IMR-90 (cell line): ENCODE measurements at regions not wholly inside any gene's neighbourhood (a gene's known extent, or its start where the extent isn't known, plus 50 kb on each side); places are given as distances from the start of the nearest gene placed in this dataset.

Source experiments
- ATAC-seq: fragments of 200-7000 bp; cut with Tn5 transposase; 2 replicates; pipeline ENCODE4 v1.9.1; 2020; ENCODE audit warnings: low read depth, mild to moderate bottlenecking, moderate library complexity
- BruUV-seq: library from RNA; stranded (reverse); fragments of 400-500 nt; replicated peaks from 2 replicates; lab custom pipeline; 2021; lab: Mats Ljungman, UMichigan
- CTCF ChIA-PET: fragments of 300-600 bp; formaldehyde crosslinking; extraction: SDS; loops from one replicate; lab custom pipeline; 2021; ENCODE audit warnings: antibody characterized with exemption; lab: Yijun Ruan, JAX
- POLR2A ChIA-PET: fragments of 300-600 bp; sonication (Branson Sonifier 250); formaldehyde crosslinking; loops from one replicate; lab custom pipeline; 2022; ENCODE audit warnings: antibody characterized with exemption; ENCODE audit not compliant: unreplicated experiment; lab: Charles Lee
- DNase-seq: peaks from one replicate; pipeline ENCODE4 v3.0.0; 2013
- H2AFZ ChIP-seq: replicated peaks from 2 replicates; pipeline ENCODE3; 2013; ENCODE audit warnings: low read length, mild to moderate bottlenecking; ENCODE audit not compliant: poor library complexity
- H2AK5ac ChIP-seq: 2 replicates; pipeline ENCODE4 v1.6.1; 2013; ENCODE audit warnings: low read depth, low read length, inconsistent platforms
- H2AK9ac ChIP-seq: replicated peaks from 2 replicates; pipeline ENCODE3; 2013; ENCODE audit warnings: mild to moderate bottlenecking, low read depth, low read length, moderate library complexity; ENCODE audit not compliant: poor library complexity
- H2BK120ac ChIP-seq: 2 replicates; pipeline ENCODE4 v1.6.1; 2013; ENCODE audit warnings: low read depth, low read length, inconsistent platforms
- H2BK15ac ChIP-seq: 3 replicates; pipeline ENCODE4 v1.6.1; 2013; ENCODE audit warnings: low read depth, low read length, inconsistent platforms
- H2BK20ac ChIP-seq: 2 replicates; pipeline ENCODE4 v1.6.1; 2013; ENCODE audit warnings: low read depth, mild to moderate bottlenecking, inconsistent platforms, low read length, moderate library complexity
- H2BK5ac ChIP-seq: 2 replicates; pipeline ENCODE4 v1.6.1; 2013; ENCODE audit warnings: mild to moderate bottlenecking, low read depth, low read length, inconsistent platforms; ENCODE audit not compliant: poor library complexity, severe bottlenecking
- H3K14ac ChIP-seq: replicated peaks from 2 replicates; pipeline ENCODE4 v1.6.1; 2013; ENCODE audit warnings: low read depth, low read length, inconsistent platforms
- H3K18ac ChIP-seq: 2 replicates; pipeline ENCODE4 v1.6.1; 2013; ENCODE audit warnings: low read depth, low read length, control low read depth
- H3K23ac ChIP-seq: 2 replicates; pipeline ENCODE4 v1.6.1; 2013; ENCODE audit warnings: low read depth, low read length, inconsistent platforms
- H3K27ac ChIP-seq: 2 replicates; pipeline ENCODE4 v1.5.1; 2013; ENCODE audit warnings: mild to moderate bottlenecking, control low read depth, low read length; ENCODE audit not compliant: insufficient read depth
- H3K27me3 ChIP-seq: 2 replicates; pipeline ENCODE4 v1.6.1; 2013; ENCODE audit warnings: low read length; ENCODE audit not compliant: control insufficient read depth, insufficient read depth
- H3K36me3 ChIP-seq: 2 replicates; pipeline ENCODE4 v1.6.1; 2013; ENCODE audit warnings: low read length, mixed read lengths; ENCODE audit not compliant: control insufficient read depth, insufficient read depth
- H3K4ac ChIP-seq: 2 replicates; pipeline ENCODE4 v1.6.1; 2013; ENCODE audit warnings: low read depth, low read length, inconsistent platforms
- H3K4me1 ChIP-seq: 2 replicates; pipeline ENCODE4 v1.6.1; 2013; ENCODE audit warnings: low read length, mixed read lengths; ENCODE audit not compliant: control insufficient read depth, insufficient read depth
- H3K4me2 ChIP-seq: 2 replicates; pipeline ENCODE4 v1.6.1; 2013; ENCODE audit warnings: low read depth, mild to moderate bottlenecking, control low read depth, low read length, moderate library complexity
- H3K4me3 ChIP-seq: 2 replicates; pipeline ENCODE4 v1.5.1; 2013; ENCODE audit warnings: low read depth, mild to moderate bottlenecking, control low read depth, low read length, moderate library complexity; ENCODE audit not compliant: insufficient read depth
- H3K56ac ChIP-seq: 2 replicates; pipeline ENCODE4 v1.6.1; 2013; ENCODE audit warnings: low read length, inconsistent platforms; ENCODE audit not compliant: insufficient read depth; ENCODE audit errors: extremely low read depth
- H3K79me1 ChIP-seq, 2 experiments: 2 replicates each; pipeline ENCODE4 v1.6.1; 2013; ENCODE audit warnings: low read length in 2 of 2, inconsistent platforms in 1 of 2, low read depth in 1 of 2
- H3K9ac ChIP-seq: 2 replicates; pipeline ENCODE4 v1.6.1; 2013; ENCODE audit warnings: low read depth, low read length, control low read depth
- H3K9me1 ChIP-seq: 2 replicates; pipeline ENCODE4 v1.6.1; 2013; ENCODE audit warnings: low read length, inconsistent platforms; ENCODE audit not compliant: insufficient read depth
- H3K9me3 ChIP-seq: 2 replicates; pipeline ENCODE4 v1.6.1; 2013; ENCODE audit warnings: low read length; ENCODE audit not compliant: control insufficient read depth, insufficient read depth
- H4K20me1 ChIP-seq: 2 replicates; pipeline ENCODE4 v1.6.1; 2013; ENCODE audit warnings: low read length, inconsistent platforms; ENCODE audit not compliant: insufficient read depth
- H4K5ac ChIP-seq: 2 replicates; pipeline ENCODE4 v1.6.1; 2013; ENCODE audit warnings: mild to moderate bottlenecking, low read depth, low read length, control low read depth
- H4K8ac ChIP-seq, 2 experiments: 2 replicates each; pipeline ENCODE4 v1.6.1; 2013; ENCODE audit warnings: low read depth in 2 of 2, low read length in 2 of 2, control low read depth in 1 of 2, inconsistent platforms in 1 of 2
- H4K91ac ChIP-seq: 2 replicates; pipeline ENCODE4 v1.6.1; 2013; ENCODE audit warnings: low read depth, low read length, inconsistent platforms; ENCODE audit not compliant: insufficient read depth
- BHLHE40 ChIP-seq: fragments of 150-350 bp; IDR thresholded peaks from 2 replicates; pipeline ENCODE4 v1.6.1; 2016; ENCODE audit warnings: mild to moderate bottlenecking, low read depth, low read length
- CEBPB ChIP-seq: IDR thresholded peaks from 2 replicates; pipeline ENCODE4 v1.6.1; 2012; ENCODE audit warnings: low read depth, low read length, improper control_type of control experiment
- CHD1 ChIP-seq: IDR thresholded peaks from 2 replicates; pipeline ENCODE4 v1.6.1; 2012; ENCODE audit warnings: low read depth, low read length, improper control_type of control experiment
- FOS ChIP-seq: fragments of 150-350 bp; IDR thresholded peaks from 2 replicates; pipeline ENCODE4 v1.6.1; 2016; ENCODE audit warnings: low read depth, low read length
- MAFK ChIP-seq: IDR thresholded peaks from 2 replicates; pipeline ENCODE4 v1.6.1; 2012; ENCODE audit warnings: low read depth, low read length, improper control_type of control experiment
- MAZ ChIP-seq: IDR thresholded peaks from 2 replicates; pipeline ENCODE4 v1.6.1; 2012; ENCODE audit warnings: low read depth, mild to moderate bottlenecking, low read length, improper control_type of control experiment, moderate library complexity, borderline replicate concordance
- MXI1 ChIP-seq: IDR thresholded peaks from 2 replicates; pipeline ENCODE4 v1.6.1; 2012; ENCODE audit warnings: low read depth, mild to moderate bottlenecking, low read length, moderate library complexity, borderline replicate concordance
- NFE2L2 ChIP-seq: fragments of 150-350 bp; IDR thresholded peaks from 2 replicates; pipeline ENCODE4 v1.6.1; 2016; ENCODE audit warnings: low read depth, mild to moderate bottlenecking, low read length
- POLR2A ChIP-seq: IDR thresholded peaks from 2 replicates; pipeline ENCODE4 v1.6.1; 2012; ENCODE audit warnings: mild to moderate bottlenecking, low read depth, low read length
- RAD21 ChIP-seq: IDR thresholded peaks from 2 replicates; pipeline ENCODE4 v1.6.1; 2012; ENCODE audit warnings: low read length, improper control_type of control experiment
- RCOR1 ChIP-seq: IDR thresholded peaks from 2 replicates; pipeline ENCODE4 v1.6.1; 2012; ENCODE audit warnings: mild to moderate bottlenecking, low read length, improper control_type of control experiment; ENCODE audit not compliant: insufficient replicate concordance
- RFX5 ChIP-seq: IDR thresholded peaks from 2 replicates; pipeline ENCODE4 v1.8.0; 2012; ENCODE audit warnings: low read depth, mild to moderate bottlenecking, low read length, moderate library complexity
- SMC3 ChIP-seq: fragments of 150-350 bp; IDR thresholded peaks from 2 replicates; pipeline ENCODE4 v1.6.1; 2016; ENCODE audit warnings: low read depth, mild to moderate bottlenecking, antibody characterized with exemption, low read length, moderate library complexity
- WGBS, 2 experiments: methylation state at CpG; one replicate each; pipeline versions ENCODE4 v1.1.5 to v1.1.7; 2013; ENCODE audit warnings: missing lambda C conversion rate in 2 of 2; ENCODE audit not compliant: insufficient read length in 1 of 2; ENCODE audit errors: extremely low coverage in 2 of 2; 5-methylcytosine and 5-hydroxymethylcytosine counted together
- dilution Hi-C: fragments of 300-500 bp; cut with HindIII; formaldehyde crosslinking; loops from one replicate; pipeline ENCODE4 v1.14.3; 2018; ENCODE audit warnings: low sequenced_read_pairs; ENCODE audit not compliant: unreplicated experiment
- in situ Hi-C: fragments of 300-500 bp; cut with MboI; formaldehyde crosslinking; loops from 3 replicates; pipeline ENCODE4 v1.14.3; 2019; ENCODE audit warnings: low sequenced_read_pairs, inconsistent platforms, mixed read lengths
- intact Hi-C: fragments of 100-400 bp; cut with micrococcal nuclease; formaldehyde crosslinking; loops from 2 replicates; pipeline ENCODE4 v1.10.0; 2022
- TF ChIP-seq, protein P1 (sequence below): conservative IDR thresholded peaks from 2 replicates; pipeline ENCODE4 v1.5.1; 2012; ENCODE audit warnings: mild to moderate bottlenecking, low read depth, low read length, improper control_type of control experiment
- TF ChIP-seq, protein P2 (sequence below): fragments of 150-350 bp; IDR thresholded peaks from 2 replicates; pipeline ENCODE4 v1.6.1; 2017; ENCODE audit warnings: mild to moderate bottlenecking, antibody characterized with exemption, low read length, low read depth
- TF ChIP-seq, protein P3 (sequence below): fragments of 150-350 bp; IDR thresholded peaks from 2 replicates; pipeline ENCODE4 v1.6.1; 2016; ENCODE audit warnings: low read depth, mild to moderate bottlenecking, low read length, moderate library complexity, borderline replicate concordance

DNA sequence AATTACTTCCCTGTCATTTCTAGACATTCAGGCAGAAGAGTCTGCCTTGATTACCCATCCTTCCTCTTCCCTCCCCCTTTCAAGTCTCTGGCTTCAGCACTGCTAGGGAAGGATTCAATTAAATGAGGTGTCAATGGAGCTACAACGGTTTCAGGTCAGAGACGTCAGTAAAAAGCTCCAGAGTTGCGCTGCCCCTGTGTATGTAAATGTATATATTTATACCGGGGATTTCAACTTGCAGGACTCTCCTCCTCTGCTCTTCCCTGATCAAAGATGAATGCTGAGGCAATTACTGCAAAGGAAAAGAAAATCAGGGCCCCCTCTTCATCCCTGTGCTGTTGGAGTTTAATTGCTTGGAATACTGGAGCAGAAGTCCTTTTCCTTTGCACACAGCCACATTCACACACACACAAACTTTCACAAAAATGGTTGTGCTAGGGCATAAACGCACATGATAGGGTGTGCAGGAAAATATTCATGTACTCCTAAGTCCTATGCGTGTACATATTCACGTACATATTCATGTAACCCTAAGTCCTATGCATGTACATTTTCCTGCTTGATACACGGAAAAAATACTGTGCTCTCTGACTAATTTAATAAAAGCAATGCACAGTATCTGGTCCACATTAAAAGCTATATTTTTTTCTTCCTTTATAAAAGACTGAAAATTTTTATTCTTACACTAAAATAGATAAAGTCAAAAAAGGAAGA, 129.7 kb upstream of the PMFBP1 start:
- Histone ChIP-seq H2BK20ac (no peak overlapping the region), H3K4ac (no peak overlapping the region), H3K4me2 (no peak overlapping the region), H2BK5ac (no peak overlapping the region), H3K56ac (no peak overlapping the region), H3K9me1 (no peaks in the 10 kb centered on the region), H3K18ac (no peak overlapping the region), H4K20me1 (no peaks in the 10 kb centered on the region), H2BK120ac (no peak overlapping the region), H3K4me1 (peaks cover 2% of the 10 kb centered on the region; the same call in 1 of the 2 replicates), H3K27me3 (no peaks in the 10 kb centered on the region), H3K23ac (no peak overlapping the region), H3K14ac (no peak overlapping the region), H3K9me3 (no peaks in the 10 kb centered on the region), H4K91ac (no peak overlapping the region), H3K27ac (no peak overlapping the region), H4K5ac (no peak overlapping the region), H3K4me3 (no peak overlapping the region), H3K36me3 (no peaks in the 10 kb centered on the region), H3K79me1 (no peaks in the 10 kb centered on the region), H2BK15ac (no peak overlapping the region), H2AK9ac (no peak overlapping the region), H2AK5ac (no peak overlapping the region), H4K8ac (no peak overlapping the region; a peak in 1 of 4 replicates), H2AFZ (peak overlapping the region; percentile 62), H3K9ac (no peak overlapping the region)
- no peak for ATAC-seq
- TF ChIP-seq POLR2A (no peak), MAZ (no peak), CHD1 (no peak), FOS (no peak), RFX5 (no peak), SMC3 (no peak), MXI1 (no peak), NFE2L2 (no peak), RAD21 (no peak), CEBPB (no peak), MAFK (no peak), BHLHE40 (no peak), RCOR1 (no peak)
- TF ChIP-seq, protein P1, sequence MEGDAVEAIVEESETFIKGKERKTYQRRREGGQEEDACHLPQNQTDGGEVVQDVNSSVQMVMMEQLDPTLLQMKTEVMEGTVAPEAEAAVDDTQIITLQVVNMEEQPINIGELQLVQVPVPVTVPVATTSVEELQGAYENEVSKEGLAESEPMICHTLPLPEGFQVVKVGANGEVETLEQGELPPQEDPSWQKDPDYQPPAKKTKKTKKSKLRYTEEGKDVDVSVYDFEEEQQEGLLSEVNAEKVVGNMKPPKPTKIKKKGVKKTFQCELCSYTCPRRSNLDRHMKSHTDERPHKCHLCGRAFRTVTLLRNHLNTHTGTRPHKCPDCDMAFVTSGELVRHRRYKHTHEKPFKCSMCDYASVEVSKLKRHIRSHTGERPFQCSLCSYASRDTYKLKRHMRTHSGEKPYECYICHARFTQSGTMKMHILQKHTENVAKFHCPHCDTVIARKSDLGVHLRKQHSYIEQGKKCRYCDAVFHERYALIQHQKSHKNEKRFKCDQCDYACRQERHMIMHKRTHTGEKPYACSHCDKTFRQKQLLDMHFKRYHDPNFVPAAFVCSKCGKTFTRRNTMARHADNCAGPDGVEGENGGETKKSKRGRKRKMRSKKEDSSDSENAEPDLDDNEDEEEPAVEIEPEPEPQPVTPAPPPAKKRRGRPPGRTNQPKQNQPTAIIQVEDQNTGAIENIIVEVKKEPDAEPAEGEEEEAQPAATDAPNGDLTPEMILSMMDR: no peak
- TF ChIP-seq, protein P2, sequence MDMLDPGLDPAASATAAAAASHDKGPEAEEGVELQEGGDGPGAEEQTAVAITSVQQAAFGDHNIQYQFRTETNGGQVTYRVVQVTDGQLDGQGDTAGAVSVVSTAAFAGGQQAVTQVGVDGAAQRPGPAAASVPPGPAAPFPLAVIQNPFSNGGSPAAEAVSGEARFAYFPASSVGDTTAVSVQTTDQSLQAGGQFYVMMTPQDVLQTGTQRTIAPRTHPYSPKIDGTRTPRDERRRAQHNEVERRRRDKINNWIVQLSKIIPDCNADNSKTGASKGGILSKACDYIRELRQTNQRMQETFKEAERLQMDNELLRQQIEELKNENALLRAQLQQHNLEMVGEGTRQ: no peak
- TF ChIP-seq, protein P3, sequence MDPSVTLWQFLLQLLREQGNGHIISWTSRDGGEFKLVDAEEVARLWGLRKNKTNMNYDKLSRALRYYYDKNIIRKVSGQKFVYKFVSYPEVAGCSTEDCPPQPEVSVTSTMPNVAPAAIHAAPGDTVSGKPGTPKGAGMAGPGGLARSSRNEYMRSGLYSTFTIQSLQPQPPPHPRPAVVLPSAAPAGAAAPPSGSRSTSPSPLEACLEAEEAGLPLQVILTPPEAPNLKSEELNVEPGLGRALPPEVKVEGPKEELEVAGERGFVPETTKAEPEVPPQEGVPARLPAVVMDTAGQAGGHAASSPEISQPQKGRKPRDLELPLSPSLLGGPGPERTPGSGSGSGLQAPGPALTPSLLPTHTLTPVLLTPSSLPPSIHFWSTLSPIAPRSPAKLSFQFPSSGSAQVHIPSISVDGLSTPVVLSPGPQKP: no peak
- in situ Hi-C loops: no loop called here
- DNase-seq: no peak
- no TSS peak for BruUV-seq
- WGBS, 2 experiments: no CpG with 5 or more reads among the region's 8 CpGs
- ChIA-PET POLR2A (no interaction called here), CTCF (no interaction called here)
- intact Hi-C loops: no loop called here
- dilution Hi-C loops: no loop called here
